ENCODE measurements at regions not wholly inside any gene's neighbourhood (a gene's known extent, or its start where the extent isn't known, plus 50 kb on each side); places are given as distances from the start of the nearest gene placed in this dataset.

DNA sequence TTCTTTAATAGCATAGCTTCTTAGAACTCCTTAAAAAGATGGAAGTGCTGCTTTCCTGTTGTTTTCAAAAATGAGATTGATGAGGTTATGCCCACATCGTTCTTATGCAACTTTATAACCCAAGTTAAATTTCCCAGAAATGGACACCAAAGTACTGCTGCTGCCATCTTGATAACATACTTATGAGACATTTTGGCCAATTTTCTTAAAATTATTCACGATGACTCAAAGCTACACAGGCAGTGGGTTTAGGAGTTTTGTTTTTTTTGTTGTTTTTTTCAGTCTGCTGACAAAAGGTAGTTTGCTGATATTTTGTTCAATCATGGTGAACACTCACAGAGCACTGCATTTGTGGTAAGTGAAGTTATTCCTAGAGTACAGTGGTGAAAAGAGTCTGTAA, 54.9 kb upstream of the RFC3 start:
- DNase-seq = no peak

- DNase-seq = no peak
These were observed 53.2 kb upstream of the RFC3 start for GRCh38 chr13:33764716-33765115.

DNA sequence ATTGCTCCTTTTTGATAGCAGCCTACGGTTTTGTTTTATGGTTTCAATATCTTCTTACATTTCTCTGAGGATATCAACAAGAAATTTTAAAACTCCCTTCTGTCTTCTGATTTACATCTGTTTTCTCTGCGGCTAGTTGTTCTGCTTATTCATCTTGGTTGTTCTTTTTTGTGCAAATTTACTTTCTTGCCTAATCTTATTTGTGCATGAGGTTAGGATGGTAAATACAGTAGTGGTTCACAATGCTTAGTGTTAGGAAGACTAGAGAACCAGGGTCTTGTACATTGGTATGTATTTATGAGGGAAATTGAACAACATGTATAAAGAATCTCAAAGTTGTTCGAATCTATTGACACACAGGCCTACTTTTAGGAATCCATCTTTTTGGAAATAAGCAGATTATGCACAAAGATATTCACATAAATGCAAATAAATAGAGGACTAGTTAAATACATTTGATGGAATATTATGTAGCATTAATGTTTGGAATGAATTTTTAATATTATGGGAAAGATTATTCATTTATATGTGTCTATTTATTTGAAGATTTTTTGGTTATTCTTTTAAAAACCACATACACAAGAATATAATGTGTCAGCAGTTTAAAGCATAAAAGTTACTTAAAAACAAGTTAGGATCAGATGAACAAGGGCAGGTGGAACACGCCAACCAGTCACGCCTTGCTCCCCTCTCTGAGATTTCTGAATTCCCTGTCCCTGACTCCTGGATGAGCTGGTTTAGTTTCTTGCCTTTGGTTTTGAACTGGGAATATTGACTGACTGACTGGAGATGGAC, 51.4 kb upstream of the RFC3 start:
- DNase-seq = no peak

GRCh38 chr13:33767140-33767539, 50.8 kb upstream of the RFC3 start:
- DNase-seq = no peak
